HG03520 (cell line): ENCODE measurements at regions not wholly inside any gene's neighbourhood (a gene's known extent, or its start where the extent isn't known, plus 50 kb on each side); places are given as distances from the start of the nearest gene placed in this dataset.

Experiments
- ATAC-seq: cut with Tn5 transposase; IDR thresholded peaks from one replicate; pipeline ENCODE4 v1.9.1; 2021; ENCODE audit warnings: mild to moderate bottlenecking, moderate library complexity; ENCODE audit not compliant: unreplicated experiment

DNA sequence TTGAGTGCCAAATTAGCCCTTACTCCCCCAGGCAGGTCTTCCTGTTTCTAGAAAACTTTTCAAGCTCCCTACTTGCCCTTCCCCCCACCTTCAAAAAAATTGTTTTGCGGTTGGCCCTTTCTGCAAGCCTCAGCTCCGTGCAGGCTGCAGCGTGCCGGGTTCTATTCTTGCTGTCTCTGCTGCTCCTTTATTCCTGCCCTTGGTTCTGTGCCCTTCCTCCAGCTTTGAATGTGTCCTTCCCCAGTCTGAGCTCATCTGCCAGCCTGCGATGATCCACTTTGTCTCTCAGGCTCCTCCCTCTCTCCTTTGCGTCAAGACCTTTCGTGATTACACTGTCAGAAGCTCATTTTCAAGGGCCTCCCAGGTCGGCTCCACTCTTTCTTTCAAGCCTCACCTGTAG, 98.6 kb downstream of the IRF2BPL start:
- no peak for ATAC-seq

DNA sequence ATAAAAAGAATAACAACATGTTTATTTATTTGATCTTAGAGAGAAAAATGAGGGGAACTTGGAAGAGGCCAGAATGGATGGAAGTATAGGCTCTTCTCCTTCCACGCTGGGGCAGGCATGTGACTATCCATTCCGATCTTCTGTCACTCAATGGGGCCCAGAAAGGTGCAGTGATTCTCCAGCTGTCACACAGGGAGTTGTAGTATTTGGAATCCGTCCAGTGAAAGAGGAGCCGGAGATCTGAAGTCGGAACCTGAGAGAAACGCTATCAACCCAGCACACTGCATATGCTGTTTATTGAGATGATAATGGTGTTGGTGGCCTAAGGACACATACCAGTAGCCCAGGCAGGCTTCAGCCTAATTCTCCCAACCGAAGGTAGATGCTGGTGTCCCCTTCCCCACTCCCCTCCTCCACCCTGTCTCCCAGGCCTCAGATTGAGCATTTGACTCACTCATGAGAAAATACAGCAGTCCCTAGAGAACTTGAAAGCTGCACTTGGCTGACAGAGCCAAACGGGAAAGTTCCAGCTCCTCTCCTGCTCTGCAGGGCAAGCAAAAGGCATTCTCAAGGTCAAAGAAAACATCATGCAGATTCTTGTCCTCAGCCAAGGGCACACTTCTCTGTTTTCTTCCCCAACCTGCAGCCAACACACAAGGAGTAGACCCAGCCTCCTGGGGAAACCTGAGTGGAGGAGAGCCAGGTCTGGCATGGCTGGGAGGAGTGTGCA, 100.4 kb downstream of the IRF2BPL start:
- ATAC-seq: no peak

DNA sequence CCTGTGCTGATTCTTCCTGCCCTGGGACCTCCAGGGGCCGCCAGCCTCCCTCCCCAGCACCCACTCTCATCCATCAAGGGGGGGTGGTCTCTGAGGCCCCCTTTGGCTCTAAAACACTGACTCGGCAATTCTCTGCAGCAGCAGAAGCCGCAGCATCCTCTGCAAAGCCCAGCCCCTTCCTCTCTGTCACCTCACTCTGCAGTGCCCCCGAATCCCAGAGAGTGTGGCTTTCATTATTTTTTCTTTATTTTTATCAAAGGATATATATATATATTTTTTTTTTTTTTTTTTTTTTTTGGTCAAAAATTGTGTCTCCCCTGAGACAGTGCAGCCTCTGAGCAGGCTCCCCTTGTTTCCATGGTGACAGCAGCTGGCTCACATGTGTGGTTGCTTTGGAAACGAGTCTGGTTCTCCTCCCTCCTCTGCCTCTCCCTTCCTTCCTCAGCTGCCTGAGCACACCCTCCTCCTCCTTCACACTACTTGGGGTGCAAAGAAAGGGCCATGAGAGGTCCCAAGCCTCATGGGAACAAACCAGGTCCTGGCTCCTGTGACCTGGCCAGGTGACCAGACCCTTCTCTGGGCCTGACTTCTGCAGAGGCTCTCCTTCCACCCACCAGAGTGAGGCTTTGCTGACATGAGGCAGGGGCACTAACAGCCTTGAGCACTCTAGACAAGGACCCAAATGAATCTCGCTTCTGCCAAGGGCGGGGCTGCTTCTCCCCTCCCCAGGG, 100.5 kb downstream of the LRRC74A start:
- ATAC-seq: no peak

DNA sequence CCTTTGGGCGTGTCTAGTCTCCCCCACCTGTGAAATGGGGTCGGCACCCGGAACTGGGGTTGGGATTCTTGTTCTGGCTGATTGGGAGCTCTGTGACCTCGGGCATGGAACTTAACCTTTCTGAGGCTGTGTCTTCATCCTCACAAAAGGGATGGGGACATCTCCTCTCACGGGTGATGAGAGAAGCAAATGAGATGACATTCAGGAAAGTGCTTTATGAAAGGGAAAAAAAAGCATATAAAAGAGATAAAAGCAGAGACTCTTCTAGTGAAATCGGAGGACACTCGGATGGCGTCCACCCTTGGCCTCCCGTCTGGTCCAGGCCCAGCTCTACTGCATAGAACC, 98.9 kb downstream of the LRRC74A start:
- no peak for ATAC-seq

DNA sequence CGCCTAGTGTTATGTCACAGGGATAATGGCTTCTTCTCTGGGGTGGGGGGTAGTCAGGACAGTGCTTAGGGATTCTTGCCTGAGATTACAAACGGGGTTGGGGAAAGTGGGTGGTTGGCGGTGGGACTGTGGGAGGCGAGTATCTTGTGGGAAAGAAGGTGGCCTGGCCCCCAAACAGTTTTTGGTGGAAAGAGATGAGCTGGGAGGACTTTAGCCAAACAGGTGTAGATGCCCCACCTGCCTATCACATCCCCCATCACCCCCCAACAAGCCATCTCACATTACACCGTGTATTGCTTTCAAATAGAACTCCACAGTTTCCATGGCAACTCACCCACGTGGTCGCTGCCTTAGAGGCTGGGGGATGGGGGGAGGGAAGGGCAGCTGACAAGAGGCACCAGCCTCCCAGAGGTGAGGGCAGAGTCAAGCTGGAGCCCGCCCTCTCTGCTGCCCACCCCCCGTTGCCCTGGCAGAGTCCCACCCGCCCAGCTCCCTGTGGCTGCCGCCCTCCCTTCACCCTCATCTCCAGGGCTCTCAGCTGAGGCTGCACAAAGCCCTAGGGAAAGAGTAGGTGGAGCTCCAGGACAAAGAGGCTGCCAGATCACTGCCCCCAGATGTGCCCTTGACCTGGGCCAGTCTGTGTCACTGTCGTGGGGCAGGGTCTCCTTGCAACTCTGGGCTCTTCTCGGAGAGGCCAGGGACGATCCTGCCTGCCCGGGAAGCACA, 98.3 kb downstream of the LRRC74A start:
- ATAC-seq: no peak

DNA sequence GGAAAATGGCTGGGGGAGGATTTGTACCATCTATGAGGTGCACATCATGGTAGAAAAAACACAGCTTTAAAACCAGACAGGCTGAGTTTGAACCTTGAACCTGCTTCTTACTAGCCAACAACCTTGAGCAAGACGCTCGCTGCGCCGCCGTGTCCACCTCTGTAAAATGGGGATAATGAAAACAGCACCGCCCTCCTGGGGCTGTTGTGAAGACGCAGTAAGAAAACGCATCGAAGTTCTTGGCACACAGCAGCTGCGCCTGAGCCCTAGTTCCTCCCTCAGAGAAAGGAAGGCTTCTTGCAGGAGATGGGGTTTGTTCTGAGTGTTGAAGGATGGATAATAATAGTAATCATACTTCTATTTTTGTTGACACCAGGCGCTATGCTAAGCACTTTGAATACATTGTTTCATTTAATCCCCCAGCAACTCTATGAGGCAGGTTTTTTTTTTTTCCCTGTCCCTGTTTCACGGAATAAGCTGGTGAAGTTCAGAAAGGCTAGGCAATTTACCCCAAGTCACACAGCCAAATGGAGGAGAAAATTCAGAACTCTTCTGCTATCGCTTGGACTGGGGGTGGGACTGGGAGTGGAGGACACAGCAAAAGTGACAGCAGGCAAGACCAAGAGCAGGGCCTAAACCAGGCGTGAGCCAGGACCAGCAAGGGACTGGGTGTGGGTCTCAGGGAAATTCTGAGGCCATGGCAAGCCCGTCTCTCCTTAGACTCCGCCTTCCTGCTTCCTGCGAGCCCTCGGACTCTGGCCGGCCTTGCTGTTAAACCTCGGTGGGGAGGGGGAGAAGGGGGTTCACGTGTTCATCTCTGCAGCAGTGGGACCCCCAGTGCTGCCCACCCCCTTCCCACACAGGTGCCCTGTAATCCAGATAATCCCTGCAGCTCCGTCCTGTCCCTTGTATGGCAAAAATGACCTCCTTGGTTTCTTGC, 97.5 kb downstream of the LRRC74A start:
- ATAC-seq: no peak

DNA sequence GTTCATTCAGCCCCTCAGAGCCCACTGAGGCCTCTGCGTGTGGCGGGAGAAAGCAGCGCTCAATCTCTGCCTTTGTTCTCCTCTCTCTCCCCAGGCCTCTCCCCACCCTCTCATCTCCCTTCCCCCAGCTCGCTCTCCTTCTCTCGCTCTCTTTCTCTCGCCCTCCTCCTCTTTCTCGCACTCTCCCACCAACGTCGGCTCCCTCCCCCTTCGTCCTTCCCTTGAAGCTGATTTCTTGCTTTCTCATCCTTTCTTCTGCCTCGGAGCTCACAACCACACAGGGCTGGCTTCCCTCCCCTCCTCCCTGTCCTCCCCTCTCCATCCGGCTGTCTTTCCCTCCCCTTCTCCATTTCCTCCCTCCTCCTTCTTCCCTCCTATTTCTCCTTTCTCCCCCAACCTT, 96.4 kb downstream of the LRRC74A start:
- ATAC-seq: no peak

DNA sequence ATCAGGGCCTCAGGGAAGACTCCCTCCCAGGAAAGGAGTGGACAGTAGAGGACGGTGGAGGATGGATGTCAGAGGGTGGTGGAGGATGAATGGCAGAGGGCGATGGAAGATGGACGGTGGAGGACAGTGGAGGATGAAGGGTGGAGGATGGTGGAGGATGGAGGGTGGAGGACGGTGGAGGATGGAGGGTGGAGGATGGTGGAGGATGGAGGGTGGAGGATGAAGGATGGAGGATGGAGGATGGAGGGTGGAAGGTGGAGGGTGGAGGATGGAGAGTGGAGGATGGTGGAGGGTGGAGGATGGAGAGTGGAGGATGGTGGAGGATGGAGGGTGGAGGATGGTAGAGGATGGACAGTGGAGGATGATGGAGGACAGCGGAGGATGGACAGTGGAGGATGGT, 95.9 kb downstream of the LRRC74A start:
- no peak for ATAC-seq

DNA sequence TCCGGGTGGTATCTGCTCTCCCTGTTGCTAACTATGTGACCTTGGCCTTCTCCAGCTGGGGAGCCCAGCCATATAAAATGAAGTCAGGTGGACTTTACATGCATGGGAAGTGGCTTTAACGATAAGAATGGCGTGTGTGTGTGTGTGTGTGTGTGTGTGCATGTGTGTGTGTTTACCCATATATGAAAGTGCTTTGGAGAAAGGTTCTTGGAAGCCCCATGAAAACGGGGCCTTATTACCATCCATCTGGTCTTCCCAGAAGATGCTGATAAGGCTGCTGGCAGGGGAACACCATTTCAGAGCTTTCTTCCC, 94.8 kb downstream of the LRRC74A start:
- no peak for ATAC-seq

DNA sequence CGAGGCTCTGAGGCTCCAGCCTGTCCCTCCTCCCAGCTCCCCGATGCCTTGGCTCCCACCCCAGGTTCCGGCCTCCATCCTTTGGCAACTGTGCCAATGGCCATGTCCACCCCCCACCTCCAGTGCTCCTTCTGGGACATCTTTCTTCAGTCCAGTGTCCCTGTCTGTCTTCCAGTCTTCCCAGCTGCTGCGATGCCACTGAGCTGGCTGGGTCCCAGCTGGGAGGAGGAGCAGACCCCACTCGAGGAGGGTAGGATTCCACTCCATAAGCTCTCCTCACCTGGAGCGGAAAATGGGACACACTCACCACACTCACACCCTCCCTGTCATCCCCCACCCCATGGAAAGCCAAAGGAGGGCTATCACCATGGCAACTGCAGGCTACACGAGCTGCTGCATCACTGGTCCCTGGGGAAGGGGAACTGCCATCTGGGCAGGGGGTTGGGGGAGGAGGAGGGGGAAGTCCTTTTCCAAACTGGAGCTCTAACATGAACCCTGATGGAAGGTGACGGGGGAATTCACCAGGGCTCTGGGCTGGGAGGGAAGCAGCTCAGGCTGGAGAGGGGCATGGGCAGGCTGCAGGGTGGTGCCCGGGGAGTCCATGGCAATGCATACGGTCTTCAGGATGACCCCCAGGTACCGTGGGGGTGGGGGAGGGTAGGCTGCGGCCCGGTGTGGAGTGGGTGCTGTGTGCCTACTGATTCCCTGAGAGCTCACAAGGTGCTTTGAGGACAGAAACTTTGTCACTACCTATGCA, 94.3 kb downstream of the LRRC74A start:
- no peak for ATAC-seq

DNA sequence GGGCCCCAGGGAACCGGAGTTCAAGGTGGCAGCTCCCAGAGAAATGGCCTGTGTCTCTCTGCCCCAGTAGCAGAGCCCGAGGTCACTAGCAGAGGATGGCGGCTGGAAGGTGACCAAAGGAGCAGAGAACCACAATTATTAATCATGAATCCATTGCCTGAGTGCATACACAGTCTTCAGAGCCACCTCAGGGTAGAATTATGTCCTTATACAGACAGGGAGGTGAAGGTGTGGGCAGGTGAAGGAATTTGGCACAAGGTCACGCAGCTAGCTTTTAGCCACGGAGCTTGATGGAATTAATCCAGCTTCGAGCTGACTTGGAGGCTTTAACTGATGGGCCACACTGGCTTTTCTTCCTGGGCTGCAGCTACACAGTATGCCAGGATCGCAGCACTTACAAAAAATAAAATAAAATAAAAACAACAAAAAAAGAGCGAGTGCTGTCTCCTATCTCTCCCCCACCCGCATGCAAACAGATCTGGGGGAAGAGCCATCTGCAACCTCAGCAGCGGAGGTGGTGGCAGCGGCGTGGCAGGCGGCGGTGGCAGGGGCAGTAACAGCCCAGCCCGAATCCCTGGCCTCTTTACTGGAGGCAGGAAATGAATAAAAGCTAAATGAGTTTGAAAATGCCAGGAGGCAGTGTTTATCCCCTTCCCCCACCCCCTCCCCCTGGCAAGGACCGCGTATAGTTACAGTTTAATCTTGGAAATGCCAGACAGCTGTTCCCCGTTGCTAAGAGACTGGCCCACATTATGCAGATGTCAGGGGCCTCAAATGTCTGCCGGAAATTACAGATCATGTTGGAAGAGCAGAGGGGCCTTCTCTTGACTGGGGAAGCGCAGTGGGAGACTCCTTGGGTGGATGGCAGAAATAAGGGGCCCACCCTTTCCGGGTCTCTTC, 93.5 kb downstream of the LRRC74A start:
- ATAC-seq: no peak
